Muscle layer of colon (tissue), 2 donors: ENCODE measurements at regions not wholly inside any gene's neighbourhood (a gene's known extent, or its start where the extent isn't known, plus 50 kb on each side); places are given as distances from the start of the nearest gene placed in this dataset.

Experiments used
- H3K27ac ChIP-seq: one replicate; pipeline ENCODE4 v1.7.0; 2013; ENCODE audit warnings: low read depth, mild to moderate bottlenecking, low read length, moderate library complexity
- H3K27me3 ChIP-seq, 2 donors: one replicate each; pipeline ENCODE4 v1.7.0; 2013; ENCODE audit warnings: low read length in 2 of 2, mild to moderate bottlenecking in 2 of 2; ENCODE audit not compliant: insufficient read depth in 2 of 2, control insufficient read depth in 1 of 2
- H3K36me3 ChIP-seq: one replicate; pipeline ENCODE4 v1.7.0; 2013; ENCODE audit warnings: mild to moderate bottlenecking, low read length; ENCODE audit not compliant: insufficient read depth
- H3K4me1 ChIP-seq: one replicate; pipeline ENCODE4 v1.7.0; 2013; ENCODE audit warnings: mild to moderate bottlenecking, low read length; ENCODE audit not compliant: insufficient read depth
- H3K4me3 ChIP-seq, 2 donors: one replicate each; pipeline ENCODE4 v1.7.0; 2013; ENCODE audit warnings: low read length in 2 of 2, low read depth in 1 of 2, mild to moderate bottlenecking in 1 of 2, moderate library complexity in 1 of 2
- H3K9ac ChIP-seq: one replicate; pipeline ENCODE4 v1.7.0; 2013; ENCODE audit warnings: low read length
- H3K9me3 ChIP-seq: one replicate; pipeline ENCODE4 v1.7.0; 2013; ENCODE audit warnings: mild to moderate bottlenecking, low read length
- donor health status: abdominal sarcoma.
- donor health status: Adenocarcinoma of cecum.

DNA sequence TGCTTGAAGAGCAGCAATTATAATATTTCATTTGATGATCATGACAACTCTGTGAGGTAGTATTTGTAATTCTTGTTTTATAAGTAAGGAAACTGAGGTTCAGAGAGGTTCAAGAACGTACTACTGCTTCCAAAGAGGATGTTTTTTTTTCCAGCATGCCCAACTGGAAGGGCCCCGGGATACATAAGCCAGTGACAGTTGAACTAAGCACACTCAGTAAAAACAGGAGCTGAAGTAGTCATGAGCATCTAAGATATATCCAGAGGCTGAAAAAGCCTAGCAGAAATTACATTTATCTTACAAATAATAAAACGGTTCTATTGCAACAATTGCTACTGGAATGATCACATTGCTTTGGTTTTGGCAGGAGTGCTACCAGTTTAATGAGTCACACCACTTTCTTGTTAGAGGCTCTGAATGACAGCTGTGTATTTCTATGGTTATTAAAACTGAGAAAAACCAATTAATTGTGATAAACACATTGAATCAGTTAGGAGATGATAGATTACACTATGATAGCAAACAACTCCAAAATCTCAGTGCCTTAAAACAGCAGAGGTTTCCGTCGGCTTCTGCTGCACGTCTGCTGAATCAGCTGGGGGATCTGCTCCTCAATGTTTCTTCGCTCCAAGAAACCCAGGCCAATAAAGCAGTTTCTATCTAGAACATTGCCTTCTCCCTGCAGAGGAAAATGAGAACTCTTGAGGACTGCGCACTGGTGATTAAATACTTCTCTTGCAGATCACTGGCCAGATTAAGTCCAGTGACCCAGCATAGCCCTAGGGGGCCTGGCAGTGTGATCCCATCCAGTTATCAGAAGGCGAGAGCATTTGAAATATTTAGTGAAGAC is 522.7 kb downstream of the PLPP3 start:
- Histone ChIP-seq H3K4me3 (no peak overlapping the region), H3K9ac (no peak overlapping the region), H3K27me3 (no peaks in the 10 kb centered on the region), H3K9me3 (no peaks in the 10 kb centered on the region), H3K4me1 (peaks cover 13% of the 10 kb centered on the region), H3K36me3 (no peaks in the 10 kb centered on the region), H3K27ac (no peak overlapping the region)

- H3K4me3 ChIP-seq = no peak overlapping the region
- no peak overlapping the region for H3K27ac ChIP-seq
Measured at GRCh38 chr1:56054959-56055358, 524.4 kb downstream of the PLPP3 start.

DNA sequence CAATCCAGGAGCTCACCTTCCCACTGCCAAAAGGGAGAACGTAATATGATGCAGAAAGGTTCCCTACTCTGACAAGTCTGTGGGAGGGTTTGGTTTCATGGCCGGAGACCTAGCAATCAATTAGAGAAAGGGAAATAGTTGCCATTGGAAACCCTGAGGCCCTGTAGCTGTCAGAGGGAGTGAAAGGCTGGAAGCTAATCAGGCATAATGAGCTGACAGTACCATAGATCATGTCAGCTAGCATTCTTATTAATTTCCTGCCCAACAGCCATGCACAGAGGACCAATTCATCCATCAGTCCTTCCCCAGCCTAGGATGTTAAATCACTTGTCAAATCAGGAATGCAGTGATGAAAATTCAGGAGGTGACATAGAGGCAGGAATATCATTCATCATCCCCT is 527.3 kb downstream of the PLPP3 start:
- H3K27ac ChIP-seq = no peak overlapping the region
- H3K4me1 ChIP-seq = peaks cover 3% of the 10 kb centered on the region
- no peaks in the 10 kb centered on the region for H3K9me3 ChIP-seq
- no peak overlapping the region for H3K4me3 ChIP-seq
- no peaks in the 10 kb centered on the region for H3K27me3 ChIP-seq
- H3K36me3 ChIP-seq = no peaks in the 10 kb centered on the region
- H3K9ac ChIP-seq = no peak overlapping the region

More at GRCh38 chr1:56054959-56055358, 524.4 kb downstream of the PLPP3 start:
- Histone ChIP-seq H3K4me1 (peaks cover 13% of the 10 kb centered on the region), H3K9ac (no peak overlapping the region), H3K36me3 (no peaks in the 10 kb centered on the region), H3K9me3 (no peaks in the 10 kb centered on the region), H3K27me3 (no peaks in the 10 kb centered on the region)

- Histone ChIP-seq H3K4me3 (no peak overlapping the region), H3K9me3 (no peaks in the 10 kb centered on the region), H3K27ac (no peak overlapping the region), H3K4me1 (no peaks in the 10 kb centered on the region), H3K36me3 (no peaks in the 10 kb centered on the region), H3K9ac (no peak overlapping the region), H3K27me3 (no peaks in the 10 kb centered on the region)
Measured at GRCh38 chr1:56050911-56051310, 528.5 kb downstream of the PLPP3 start.

DNA sequence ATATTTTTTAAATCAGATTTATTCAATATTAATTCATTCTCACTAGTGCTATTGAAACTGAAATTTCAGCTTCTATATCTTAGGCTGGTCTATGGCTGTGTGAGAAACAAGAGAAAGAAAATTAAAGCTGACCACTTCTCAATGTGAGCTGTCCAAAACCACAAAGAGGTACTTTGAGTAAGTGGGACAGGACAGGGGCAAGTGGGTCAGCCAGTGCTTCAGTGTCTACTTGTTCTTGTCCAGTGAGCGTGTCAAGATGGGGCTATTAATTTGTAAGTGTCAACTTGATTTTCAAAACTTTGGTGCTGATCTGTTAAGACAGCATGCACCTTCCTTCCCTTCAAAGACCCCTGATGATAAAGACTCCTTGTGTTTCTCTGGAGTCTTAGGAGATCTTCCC is 533.9 kb downstream of the PLPP3 start:
- no peaks in the 10 kb centered on the region for H3K9me3 ChIP-seq
- H3K4me3 ChIP-seq = no peak overlapping the region
- H3K4me1 ChIP-seq = no peaks in the 10 kb centered on the region
- no peak overlapping the region for H3K27ac ChIP-seq
- no peaks in the 10 kb centered on the region for H3K27me3 ChIP-seq
- no peaks in the 10 kb centered on the region for H3K36me3 ChIP-seq
- H3K9ac ChIP-seq = no peak overlapping the region

GRCh38 chr1:56045062-56045461 is 534.3 kb downstream of the PLPP3 start:
- H3K27me3 ChIP-seq = no peaks in the 10 kb centered on the region
- H3K27ac ChIP-seq = no peak overlapping the region
- H3K36me3 ChIP-seq = no peaks in the 10 kb centered on the region

GRCh38 chr1:56036479-56036878 is 542.9 kb downstream of the PLPP3 start:
- no peaks in the 10 kb centered on the region for H3K4me1 ChIP-seq
- H3K9ac ChIP-seq = no peak overlapping the region
- H3K4me3 ChIP-seq = no peak overlapping the region
- no peaks in the 10 kb centered on the region for H3K36me3 ChIP-seq
- no peaks in the 10 kb centered on the region for H3K9me3 ChIP-seq
- H3K27me3 ChIP-seq = no peaks in the 10 kb centered on the region
- H3K27ac ChIP-seq = no peak overlapping the region

More at GRCh38 chr1:56045062-56045461, 534.3 kb downstream of the PLPP3 start:
- no peaks in the 10 kb centered on the region for H3K4me1 ChIP-seq
- no peaks in the 10 kb centered on the region for H3K9me3 ChIP-seq
- H3K9ac ChIP-seq = no peak overlapping the region
- no peak overlapping the region for H3K4me3 ChIP-seq

GRCh38 chr1:56034847-56035481 is 544.4 kb downstream of the PLPP3 start:
- Histone ChIP-seq H3K9ac (no peak overlapping the region), H3K27me3 (no peaks in the 10 kb centered on the region), H3K4me1 (no peaks in the 10 kb centered on the region), H3K4me3 (no peak overlapping the region), H3K27ac (no peak overlapping the region), H3K9me3 (no peaks in the 10 kb centered on the region), H3K36me3 (no peaks in the 10 kb centered on the region)

- Histone ChIP-seq H3K36me3 (no peaks in the 10 kb centered on the region), H3K4me3 (no peak overlapping the region), H3K27me3 (no peaks in the 10 kb centered on the region), H3K4me1 (no peaks in the 10 kb centered on the region), H3K27ac (no peak overlapping the region), H3K9me3 (no peaks in the 10 kb centered on the region), H3K9ac (no peak overlapping the region)
Measured at GRCh38 chr1:56034222-56034621, 545.1 kb downstream of the PLPP3 start.

- Histone ChIP-seq H3K4me3 (no peak overlapping the region), H3K27me3 (no peaks in the 10 kb centered on the region), H3K9me3 (no peaks in the 10 kb centered on the region), H3K9ac (no peak overlapping the region), H3K27ac (no peak overlapping the region), H3K4me1 (no peaks in the 10 kb centered on the region), H3K36me3 (no peaks in the 10 kb centered on the region)
Measured at GRCh38 chr1:56033321-56034037, 545.9 kb downstream of the PLPP3 start.

DNA sequence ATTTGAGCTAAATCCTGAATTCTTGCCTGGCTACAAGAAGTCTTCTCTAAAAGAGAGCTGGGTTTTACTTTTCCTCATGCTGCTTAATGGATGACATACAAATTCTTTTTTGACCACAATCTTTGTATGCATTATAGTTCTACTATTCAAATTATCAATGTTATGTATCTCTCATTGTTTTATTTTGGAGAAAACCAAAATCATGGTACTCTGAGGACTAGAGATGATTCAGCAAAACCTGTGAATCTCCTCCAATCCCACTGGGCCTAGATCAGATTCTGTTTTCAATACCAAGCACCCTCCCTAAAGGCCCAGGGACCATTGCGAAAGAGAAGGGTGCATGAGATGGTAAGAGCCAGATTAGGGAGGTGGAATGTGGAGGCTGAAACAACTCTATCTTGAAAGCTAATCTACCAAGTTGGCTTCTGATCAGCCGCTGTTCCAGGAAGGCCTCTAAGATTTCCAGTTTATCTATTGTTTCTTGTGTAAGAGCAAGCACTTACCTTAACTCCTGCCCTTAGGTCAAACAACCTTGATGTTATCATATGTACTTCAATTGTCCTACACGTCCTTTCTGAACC is 547.2 kb downstream of the PLPP3 start:
- Histone ChIP-seq H3K36me3 (no peaks in the 10 kb centered on the region), H3K4me3 (no peak overlapping the region), H3K27me3 (no peaks in the 10 kb centered on the region), H3K9me3 (no peaks in the 10 kb centered on the region), H3K27ac (no peak overlapping the region), H3K4me1 (no peaks in the 10 kb centered on the region), H3K9ac (no peak overlapping the region)
